GM23338 (cell line): ENCODE measurements at regions not wholly inside any gene's neighbourhood (a gene's known extent, or its start where the extent isn't known, plus 50 kb on each side); places are given as distances from the start of the nearest gene placed in this dataset.

Experiments
- ATAC-seq: fragments of 200-7000 bp; cut with Tn5 transposase; 3 replicates; pipeline ENCODE4 v1.9.1; 2020
- DNase-seq: peaks from one replicate; pipeline ENCODE4 v3.0.0-alpha.2; 2015; ENCODE audit warnings: low spot score
- H2AFZ ChIP-seq: fragments of 200-600 bp; sonication (generic); 2 replicates; pipeline ENCODE4 v1.8.0; 2016; ENCODE audit warnings: antibody characterized with exemption, mild to moderate bottlenecking, moderate library complexity
- H3F3A ChIP-seq: fragments of 200-600 bp; sonication (generic); replicated peaks from 2 replicates; pipeline ENCODE4 v1.8.0; 2017; ENCODE audit warnings: antibody characterized with exemption, mixed run types, low read depth
- H3K27ac ChIP-seq: fragments of 200-600 bp; sonication (generic); 2 replicates; pipeline ENCODE4 v1.6.1; 2016; ENCODE audit warnings: low read depth
- H3K27me3 ChIP-seq: fragments of 200-600 bp; sonication (generic); 2 replicates; pipeline ENCODE4 v1.8.0; 2016; ENCODE audit warnings: mild to moderate bottlenecking, mixed run types, moderate library complexity; ENCODE audit not compliant: insufficient read depth
- H3K36me3 ChIP-seq: fragments of 200-600 bp; sonication (generic); 2 replicates; pipeline ENCODE4 v1.8.0; 2016; ENCODE audit warnings: mild to moderate bottlenecking; ENCODE audit not compliant: insufficient read depth
- H3K4me1 ChIP-seq: fragments of 200-600 bp; sonication (generic); 2 replicates; pipeline ENCODE4 v1.8.0; 2016; ENCODE audit warnings: mild to moderate bottlenecking, moderate library complexity; ENCODE audit not compliant: insufficient read depth
- H3K4me2 ChIP-seq: fragments of 200-600 bp; sonication (generic); 2 replicates; pipeline ENCODE4 v1.7.1; 2017; ENCODE audit warnings: mixed run types
- H3K4me3 ChIP-seq: fragments of 200-600 bp; sonication (generic); 2 replicates; pipeline ENCODE4 v1.6.1; 2016; ENCODE audit warnings: mixed run types
- H3K79me2 ChIP-seq: fragments of 200-600 bp; sonication (generic); replicated peaks from 2 replicates; pipeline ENCODE4 v1.8.0; 2017; ENCODE audit warnings: mild to moderate bottlenecking; ENCODE audit not compliant: insufficient read depth
- H3K9me2 ChIP-seq: fragments of 200-600 bp; sonication (generic); 2 replicates; pipeline ENCODE4 v1.8.0; 2017; ENCODE audit not compliant: insufficient read depth
- H4K20me1 ChIP-seq: fragments of 200-600 bp; sonication (generic); replicated peaks from 2 replicates; pipeline ENCODE4 v1.8.0; 2017; ENCODE audit warnings: mild to moderate bottlenecking; ENCODE audit not compliant: insufficient read depth
- H3K27ac Mint-ChIP-seq: 2 replicates; pipeline ENCODE4 v1.8.0; 2020; ENCODE audit warnings: inconsistent platforms, mild to moderate bottlenecking, moderate library complexity, mixed read lengths
- H3K27me3 Mint-ChIP-seq: 3 replicates; pipeline ENCODE4 v1.8.0; 2022; ENCODE audit warnings: low read depth, mild to moderate bottlenecking, moderate library complexity, mixed read lengths, inconsistent platforms; ENCODE audit not compliant: insufficient read depth, poor library complexity
- H3K36me3 Mint-ChIP-seq: 3 replicates; pipeline ENCODE4 v1.8.0; 2021; ENCODE audit warnings: low read depth, mild to moderate bottlenecking, inconsistent platforms, moderate library complexity, mixed read lengths
- H3K4me1 Mint-ChIP-seq: 3 replicates; pipeline ENCODE4 v1.8.0; 2020; ENCODE audit warnings: mild to moderate bottlenecking, inconsistent platforms, mixed read lengths
- H3K4me3 Mint-ChIP-seq: 3 replicates; pipeline ENCODE4 v1.8.0; 2021; ENCODE audit warnings: moderate library complexity, mild to moderate bottlenecking, inconsistent platforms, mixed read lengths
- H3K9me3 Mint-ChIP-seq: 3 replicates; pipeline ENCODE4 v1.8.0; 2020; ENCODE audit warnings: moderate library complexity, mild to moderate bottlenecking, inconsistent platforms, mixed read lengths
- CREB1 ChIP-seq: fragments of 250-450 bp; sonication (Bioruptor Pico); IDR thresholded peaks from 2 replicates; pipeline ENCODE4 v1.5.0; 2020; ENCODE audit warnings: low read depth, mild to moderate bottlenecking, moderate library complexity
- EZH2 ChIP-seq: fragments of 200-600 bp; sonication (generic); IDR thresholded peaks from one replicate; pipeline ENCODE4 v1.8.0; 2017; ENCODE audit warnings: antibody characterized with exemption, mild to moderate bottlenecking, low read depth; ENCODE audit not compliant: unreplicated experiment
- EZH2phosphoT487 ChIP-seq: fragments of 200-600 bp; sonication (generic); IDR thresholded peaks from one replicate; pipeline ENCODE4 v1.8.1; 2018; ENCODE audit warnings: antibody characterized with exemption; ENCODE audit not compliant: unreplicated experiment
- JUNB ChIP-seq: IDR thresholded peaks from one replicate; pipeline ENCODE4 v1.6.1; 2016; ENCODE audit warnings: antibody characterized with exemption; ENCODE audit not compliant: unreplicated experiment
- NANOG ChIP-seq: IDR thresholded peaks from 2 replicates; pipeline ENCODE4 v1.6.1; 2016; ENCODE audit warnings: antibody characterized with exemption, borderline replicate concordance
- POLR2AphosphoS5 ChIP-seq: IDR thresholded peaks from 2 replicates; pipeline ENCODE4 v1.6.1; 2016; ENCODE audit warnings: antibody characterized with exemption, low read depth
- STAT1 ChIP-seq: IDR thresholded peaks from one replicate; pipeline ENCODE4 v1.6.1; 2016; ENCODE audit warnings: antibody characterized with exemption; ENCODE audit not compliant: unreplicated experiment
- ZNF114 ChIP-seq: fragments of 250-450 bp; sonication (Bioruptor Pico); IDR thresholded peaks from 2 replicates; pipeline ENCODE4 v1.5.0; 2020; ENCODE audit warnings: mild to moderate bottlenecking, moderate library complexity
- ZNF331 ChIP-seq: fragments of 250-450 bp; sonication (Bioruptor Pico); IDR thresholded peaks from 2 replicates; pipeline ENCODE4 v1.5.0; 2020; ENCODE audit warnings: low read depth, mild to moderate bottlenecking, moderate library complexity
- TF ChIP-seq, protein P1 (sequence below), 2 experiments: fragments of 200-600 bp in 1 of 2; sonication (generic) in 1 of 2; conservative IDR thresholded peaks; 2 replicates each; pipeline versions ENCODE4 v1.5.1 to v1.6.1; 2016 to 2017; ENCODE audit warnings: antibody characterized with exemption in 2 of 2, low read depth in 2 of 2, mild to moderate bottlenecking in 2 of 2, moderate library complexity in 1 of 2
- TF ChIP-seq, protein P2 (sequence below): fragments of 250-450 bp; sonication (Bioruptor Pico); IDR thresholded peaks from 2 replicates; pipeline ENCODE4 v1.5.0; 2020; ENCODE audit warnings: mild to moderate bottlenecking, moderate library complexity
- TF ChIP-seq, protein P3 (sequence below): IDR thresholded peaks from one replicate; pipeline ENCODE4 v1.6.1; 2018; ENCODE audit warnings: antibody characterized with exemption; ENCODE audit not compliant: unreplicated experiment
- TF ChIP-seq, protein P4 (sequence below): IDR thresholded peaks from 2 replicates; pipeline ENCODE4 v1.6.1; 2016; ENCODE audit warnings: antibody characterized with exemption

DNA sequence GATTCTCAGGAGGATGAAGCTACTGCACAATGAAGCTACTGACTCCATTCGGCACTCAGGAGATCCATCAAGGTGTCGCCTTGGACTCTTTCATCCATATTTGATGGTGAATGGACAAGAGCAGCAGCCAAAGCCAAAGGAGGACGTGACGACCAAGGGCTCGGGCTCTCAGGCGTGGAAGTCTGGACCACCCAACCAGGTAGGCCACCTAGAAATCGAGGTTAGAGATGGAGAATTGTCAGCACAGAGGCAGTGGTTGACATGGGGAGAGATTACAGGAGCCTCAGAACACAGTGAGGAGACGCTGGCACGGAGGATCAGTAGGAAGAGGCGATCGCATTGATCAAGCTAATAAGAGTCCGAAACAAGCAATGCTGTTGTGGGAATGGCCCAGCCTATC lies 240.5 kb upstream of the ID2 start:
- no peak overlapping the region for H3K4me3 Mint-ChIP-seq
- Histone ChIP-seq H4K20me1 (no peaks in the 10 kb centered on the region), H3F3A (no peaks in the 10 kb centered on the region), H3K27me3 (no peaks in the 10 kb centered on the region), H2AFZ (no peak overlapping the region), H3K79me2 (no peaks in the 10 kb centered on the region), H3K4me3 (no peak overlapping the region), H3K27ac (no peak overlapping the region), H3K4me1 (peaks cover 9% of the 10 kb centered on the region), H3K36me3 (no peaks in the 10 kb centered on the region), H3K4me2 (no peak overlapping the region), H3K9me2 (no peaks in the 10 kb centered on the region; the same call in 1 of the 2 replicates)
- no peak for DNase-seq
- no peak overlapping the region for H3K27ac Mint-ChIP-seq
- H3K36me3 Mint-ChIP-seq: peaks cover 5% of the 10 kb centered on the region; the same call in 1 of the 3 replicates
- peaks cover 8% of the 10 kb centered on the region for H3K27me3 Mint-ChIP-seq
- peaks cover 12% of the 10 kb centered on the region for H3K9me3 Mint-ChIP-seq
- TF ChIP-seq NANOG: no peak
- no peak for TF ChIP-seq CREB1 (CRISPR knock-in tag)
- TF ChIP-seq EZH2: no peak
- TF ChIP-seq ZNF114: no peak
- no peak for TF ChIP-seq POLR2AphosphoS5
- TF ChIP-seq EZH2phosphoT487: no peak
- no peak for TF ChIP-seq ZNF331 (CRISPR knock-in tag)
- TF ChIP-seq, protein P1, sequence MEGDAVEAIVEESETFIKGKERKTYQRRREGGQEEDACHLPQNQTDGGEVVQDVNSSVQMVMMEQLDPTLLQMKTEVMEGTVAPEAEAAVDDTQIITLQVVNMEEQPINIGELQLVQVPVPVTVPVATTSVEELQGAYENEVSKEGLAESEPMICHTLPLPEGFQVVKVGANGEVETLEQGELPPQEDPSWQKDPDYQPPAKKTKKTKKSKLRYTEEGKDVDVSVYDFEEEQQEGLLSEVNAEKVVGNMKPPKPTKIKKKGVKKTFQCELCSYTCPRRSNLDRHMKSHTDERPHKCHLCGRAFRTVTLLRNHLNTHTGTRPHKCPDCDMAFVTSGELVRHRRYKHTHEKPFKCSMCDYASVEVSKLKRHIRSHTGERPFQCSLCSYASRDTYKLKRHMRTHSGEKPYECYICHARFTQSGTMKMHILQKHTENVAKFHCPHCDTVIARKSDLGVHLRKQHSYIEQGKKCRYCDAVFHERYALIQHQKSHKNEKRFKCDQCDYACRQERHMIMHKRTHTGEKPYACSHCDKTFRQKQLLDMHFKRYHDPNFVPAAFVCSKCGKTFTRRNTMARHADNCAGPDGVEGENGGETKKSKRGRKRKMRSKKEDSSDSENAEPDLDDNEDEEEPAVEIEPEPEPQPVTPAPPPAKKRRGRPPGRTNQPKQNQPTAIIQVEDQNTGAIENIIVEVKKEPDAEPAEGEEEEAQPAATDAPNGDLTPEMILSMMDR (conservative IDR thresholded peaks at IDR 0.05; ENCODE audit: low read depth in 2 of 2): no peak
- TF ChIP-seq, protein P2, sequence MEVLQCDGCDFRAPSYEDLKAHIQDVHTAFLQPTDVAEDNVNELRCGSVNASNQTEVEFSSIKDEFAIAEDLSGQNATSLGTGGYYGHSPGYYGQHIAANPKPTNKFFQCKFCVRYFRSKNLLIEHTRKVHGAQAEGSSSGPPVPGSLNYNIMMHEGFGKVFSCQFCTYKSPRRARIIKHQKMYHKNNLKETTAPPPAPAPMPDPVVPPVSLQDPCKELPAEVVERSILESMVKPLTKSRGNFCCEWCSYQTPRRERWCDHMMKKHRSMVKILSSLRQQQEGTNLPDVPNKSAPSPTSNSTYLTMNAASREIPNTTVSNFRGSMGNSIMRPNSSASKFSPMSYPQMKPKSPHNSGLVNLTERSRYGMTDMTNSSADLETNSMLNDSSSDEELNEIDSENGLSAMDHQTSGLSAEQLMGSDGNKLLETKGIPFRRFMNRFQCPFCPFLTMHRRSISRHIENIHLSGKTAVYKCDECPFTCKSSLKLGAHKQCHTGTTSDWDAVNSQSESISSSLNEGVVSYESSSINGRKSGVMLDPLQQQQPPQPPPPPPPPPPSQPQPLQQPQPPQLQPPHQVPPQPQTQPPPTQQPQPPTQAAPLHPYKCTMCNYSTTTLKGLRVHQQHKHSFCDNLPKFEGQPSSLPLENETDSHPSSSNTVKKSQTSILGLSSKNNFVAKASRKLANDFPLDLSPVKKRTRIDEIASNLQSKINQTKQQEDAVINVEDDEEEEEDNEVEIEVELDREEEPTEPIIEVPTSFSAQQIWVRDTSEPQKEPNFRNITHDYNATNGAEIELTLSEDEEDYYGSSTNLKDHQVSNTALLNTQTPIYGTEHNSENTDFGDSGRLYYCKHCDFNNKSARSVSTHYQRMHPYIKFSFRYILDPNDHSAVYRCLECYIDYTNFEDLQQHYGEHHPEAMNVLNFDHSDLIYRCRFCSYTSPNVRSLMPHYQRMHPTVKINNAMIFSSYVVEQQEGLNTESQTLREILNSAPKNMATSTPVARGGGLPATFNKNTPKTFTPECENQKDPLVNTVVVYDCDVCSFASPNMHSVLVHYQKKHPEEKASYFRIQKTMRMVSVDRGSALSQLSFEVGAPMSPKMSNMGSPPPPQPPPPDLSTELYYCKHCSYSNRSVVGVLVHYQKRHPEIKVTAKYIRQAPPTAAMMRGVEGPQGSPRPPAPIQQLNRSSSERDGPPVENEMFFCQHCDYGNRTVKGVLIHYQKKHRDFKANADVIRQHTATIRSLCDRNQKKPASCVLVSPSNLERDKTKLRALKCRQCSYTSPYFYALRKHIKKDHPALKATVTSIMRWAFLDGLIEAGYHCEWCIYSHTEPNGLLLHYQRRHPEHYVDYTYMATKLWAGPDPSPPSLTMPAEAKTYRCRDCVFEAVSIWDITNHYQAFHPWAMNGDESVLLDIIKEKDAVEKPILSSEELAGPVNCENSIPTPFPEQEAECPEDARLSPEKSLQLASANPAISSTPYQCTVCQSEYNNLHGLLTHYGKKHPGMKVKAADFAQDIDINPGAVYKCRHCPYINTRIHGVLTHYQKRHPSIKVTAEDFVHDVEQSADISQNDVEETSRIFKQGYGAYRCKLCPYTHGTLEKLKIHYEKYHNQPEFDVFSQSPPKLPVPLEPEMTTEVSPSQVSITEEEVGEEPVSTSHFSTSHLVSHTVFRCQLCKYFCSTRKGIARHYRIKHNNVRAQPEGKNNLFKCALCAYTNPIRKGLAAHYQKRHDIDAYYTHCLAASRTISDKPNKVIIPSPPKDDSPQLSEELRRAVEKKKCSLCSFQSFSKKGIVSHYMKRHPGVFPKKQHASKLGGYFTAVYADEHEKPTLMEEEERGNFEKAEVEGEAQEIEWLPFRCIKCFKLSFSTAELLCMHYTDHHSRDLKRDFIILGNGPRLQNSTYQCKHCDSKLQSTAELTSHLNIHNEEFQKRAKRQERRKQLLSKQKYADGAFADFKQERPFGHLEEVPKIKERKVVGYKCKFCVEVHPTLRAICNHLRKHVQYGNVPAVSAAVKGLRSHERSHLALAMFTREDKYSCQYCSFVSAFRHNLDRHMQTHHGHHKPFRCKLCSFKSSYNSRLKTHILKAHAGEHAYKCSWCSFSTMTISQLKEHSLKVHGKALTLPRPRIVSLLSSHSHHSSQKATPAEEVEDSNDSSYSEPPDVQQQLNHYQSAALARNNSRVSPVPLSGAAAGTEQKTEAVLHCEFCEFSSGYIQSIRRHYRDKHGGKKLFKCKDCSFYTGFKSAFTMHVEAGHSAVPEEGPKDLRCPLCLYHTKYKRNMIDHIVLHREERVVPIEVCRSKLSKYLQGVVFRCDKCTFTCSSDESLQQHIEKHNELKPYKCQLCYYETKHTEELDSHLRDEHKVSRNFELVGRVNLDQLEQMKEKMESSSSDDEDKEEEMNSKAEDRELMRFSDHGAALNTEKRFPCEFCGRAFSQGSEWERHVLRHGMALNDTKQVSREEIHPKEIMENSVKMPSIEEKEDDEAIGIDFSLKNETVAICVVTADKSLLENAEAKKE (CRISPR knock-in tag): no peak
- no peak for TF ChIP-seq JUNB
- TF ChIP-seq, protein P3, sequence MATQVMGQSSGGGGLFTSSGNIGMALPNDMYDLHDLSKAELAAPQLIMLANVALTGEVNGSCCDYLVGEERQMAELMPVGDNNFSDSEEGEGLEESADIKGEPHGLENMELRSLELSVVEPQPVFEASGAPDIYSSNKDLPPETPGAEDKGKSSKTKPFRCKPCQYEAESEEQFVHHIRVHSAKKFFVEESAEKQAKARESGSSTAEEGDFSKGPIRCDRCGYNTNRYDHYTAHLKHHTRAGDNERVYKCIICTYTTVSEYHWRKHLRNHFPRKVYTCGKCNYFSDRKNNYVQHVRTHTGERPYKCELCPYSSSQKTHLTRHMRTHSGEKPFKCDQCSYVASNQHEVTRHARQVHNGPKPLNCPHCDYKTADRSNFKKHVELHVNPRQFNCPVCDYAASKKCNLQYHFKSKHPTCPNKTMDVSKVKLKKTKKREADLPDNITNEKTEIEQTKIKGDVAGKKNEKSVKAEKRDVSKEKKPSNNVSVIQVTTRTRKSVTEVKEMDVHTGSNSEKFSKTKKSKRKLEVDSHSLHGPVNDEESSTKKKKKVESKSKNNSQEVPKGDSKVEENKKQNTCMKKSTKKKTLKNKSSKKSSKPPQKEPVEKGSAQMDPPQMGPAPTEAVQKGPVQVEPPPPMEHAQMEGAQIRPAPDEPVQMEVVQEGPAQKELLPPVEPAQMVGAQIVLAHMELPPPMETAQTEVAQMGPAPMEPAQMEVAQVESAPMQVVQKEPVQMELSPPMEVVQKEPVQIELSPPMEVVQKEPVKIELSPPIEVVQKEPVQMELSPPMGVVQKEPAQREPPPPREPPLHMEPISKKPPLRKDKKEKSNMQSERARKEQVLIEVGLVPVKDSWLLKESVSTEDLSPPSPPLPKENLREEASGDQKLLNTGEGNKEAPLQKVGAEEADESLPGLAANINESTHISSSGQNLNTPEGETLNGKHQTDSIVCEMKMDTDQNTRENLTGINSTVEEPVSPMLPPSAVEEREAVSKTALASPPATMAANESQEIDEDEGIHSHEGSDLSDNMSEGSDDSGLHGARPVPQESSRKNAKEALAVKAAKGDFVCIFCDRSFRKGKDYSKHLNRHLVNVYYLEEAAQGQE: no peak
- TF ChIP-seq, protein P4, sequence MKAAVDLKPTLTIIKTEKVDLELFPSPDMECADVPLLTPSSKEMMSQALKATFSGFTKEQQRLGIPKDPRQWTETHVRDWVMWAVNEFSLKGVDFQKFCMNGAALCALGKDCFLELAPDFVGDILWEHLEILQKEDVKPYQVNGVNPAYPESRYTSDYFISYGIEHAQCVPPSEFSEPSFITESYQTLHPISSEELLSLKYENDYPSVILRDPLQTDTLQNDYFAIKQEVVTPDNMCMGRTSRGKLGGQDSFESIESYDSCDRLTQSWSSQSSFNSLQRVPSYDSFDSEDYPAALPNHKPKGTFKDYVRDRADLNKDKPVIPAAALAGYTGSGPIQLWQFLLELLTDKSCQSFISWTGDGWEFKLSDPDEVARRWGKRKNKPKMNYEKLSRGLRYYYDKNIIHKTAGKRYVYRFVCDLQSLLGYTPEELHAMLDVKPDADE: no peak
- no peak for TF ChIP-seq STAT1
- peaks cover 10% of the 10 kb centered on the region for H3K4me1 Mint-ChIP-seq
- ATAC-seq: no peak
